Esophagus muscularis mucosa (tissue), 4 donors: ENCODE measurements at regions not wholly inside any gene's neighbourhood (a gene's known extent, or its start where the extent isn't known, plus 50 kb on each side); places are given as distances from the start of the nearest gene placed in this dataset.

Experiments used
- DNase-seq: peaks from one replicate; pipeline ENCODE4 v3.0.0-alpha.2; 2017; ENCODE audit errors: extremely low spot score
- H3K27ac ChIP-seq, 4 donors: fragments of 200-600 bp; sonication (generic); replicated peaks in 1 of 4; 1 replicate in 3 of 4; 2 replicates in 1 of 4; pipeline ENCODE4 v1.5.1; 2016 to 2019; ENCODE audit warnings: mild to moderate bottlenecking in 1 of 4
- H3K27me3 ChIP-seq, 4 donors: fragments of 200-600 bp; sonication (generic); one replicate each; pipeline versions ENCODE4 v1.5.1 to v1.6.0; 2016 to 2019
- H3K36me3 ChIP-seq, 4 donors: fragments of 200-600 bp; sonication (generic); one replicate each; pipeline ENCODE4 v1.5.1; 2016 to 2019
- H3K4me1 ChIP-seq, 4 donors: fragments of 200-600 bp; sonication (generic); one replicate each; pipeline ENCODE4 v1.5.1; 2016 to 2019
- H3K4me3 ChIP-seq, 4 donors: fragments of 200-600 bp; sonication (generic); 1 replicate in 2 of 4; 2 replicates in 2 of 4; pipeline ENCODE4 v1.5.1; 2016 to 2019; ENCODE audit warnings: mild to moderate bottlenecking in 4 of 4, moderate library complexity in 1 of 4
- H3K9me3 ChIP-seq, 4 donors: fragments of 200-600 bp; sonication (generic); 1 replicate in 3 of 4; 2 replicates in 1 of 4; pipeline ENCODE4 v1.5.1; 2016 to 2019
- EP300 ChIP-seq: sonication (generic); formaldehyde crosslinking; IDR thresholded peaks from one replicate; pipeline ENCODE4 v1.6.1; 2017; ENCODE audit warnings: antibody characterized with exemption
- POLR2A ChIP-seq: fragments of 450-650 bp; IDR thresholded peaks from one replicate; pipeline ENCODE4 v1.6.1; 2017; ENCODE audit warnings: antibody characterized with exemption, moderate library complexity, mild to moderate bottlenecking, low read depth
- POLR2AphosphoS5 ChIP-seq, 2 donors: sonication (generic); formaldehyde crosslinking; IDR thresholded peaks; one replicate each; pipeline ENCODE4 v1.6.1; 2017; ENCODE audit warnings: antibody characterized with exemption in 2 of 2
- WGBS: methylation state at CpG from one replicate; pipeline ENCODE4 v1.1.5; 2018; 5-methylcytosine and 5-hydroxymethylcytosine counted together
- intact Hi-C: fragments of 100-400 bp; cut with DNase I; formaldehyde crosslinking; loops from one replicate; pipeline ENCODE4 v1.15.1; 2023
- TF ChIP-seq, protein P1 (sequence below), 3 experiments: fragments of 200-600 bp in 2 of 3; fragments of 450-650 bp in 1 of 3; sonication (generic) in 2 of 3; IDR thresholded peaks; one replicate each; pipeline ENCODE4 v1.5.1; 2017 to 2019; ENCODE audit warnings: antibody characterized with exemption in 3 of 3, mild to moderate bottlenecking in 2 of 3, moderate library complexity in 1 of 3

- no peaks in the 10 kb centered on the region for H3K36me3 ChIP-seq
- intact Hi-C loops = no loop called here
- no peaks in the 10 kb centered on the region for H3K4me1 ChIP-seq
- no peak overlapping the region for H3K4me3 ChIP-seq
- H3K27me3 ChIP-seq = no peaks in the 10 kb centered on the region
- DNase-seq = no peak
- peaks cover 0 to 6% (median 3%) of the 10 kb centered on the region in 4 donors for H3K9me3 ChIP-seq
- TF ChIP-seq, protein P1, sequence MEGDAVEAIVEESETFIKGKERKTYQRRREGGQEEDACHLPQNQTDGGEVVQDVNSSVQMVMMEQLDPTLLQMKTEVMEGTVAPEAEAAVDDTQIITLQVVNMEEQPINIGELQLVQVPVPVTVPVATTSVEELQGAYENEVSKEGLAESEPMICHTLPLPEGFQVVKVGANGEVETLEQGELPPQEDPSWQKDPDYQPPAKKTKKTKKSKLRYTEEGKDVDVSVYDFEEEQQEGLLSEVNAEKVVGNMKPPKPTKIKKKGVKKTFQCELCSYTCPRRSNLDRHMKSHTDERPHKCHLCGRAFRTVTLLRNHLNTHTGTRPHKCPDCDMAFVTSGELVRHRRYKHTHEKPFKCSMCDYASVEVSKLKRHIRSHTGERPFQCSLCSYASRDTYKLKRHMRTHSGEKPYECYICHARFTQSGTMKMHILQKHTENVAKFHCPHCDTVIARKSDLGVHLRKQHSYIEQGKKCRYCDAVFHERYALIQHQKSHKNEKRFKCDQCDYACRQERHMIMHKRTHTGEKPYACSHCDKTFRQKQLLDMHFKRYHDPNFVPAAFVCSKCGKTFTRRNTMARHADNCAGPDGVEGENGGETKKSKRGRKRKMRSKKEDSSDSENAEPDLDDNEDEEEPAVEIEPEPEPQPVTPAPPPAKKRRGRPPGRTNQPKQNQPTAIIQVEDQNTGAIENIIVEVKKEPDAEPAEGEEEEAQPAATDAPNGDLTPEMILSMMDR (IDR thresholded peaks at IDR 0.05) = no peak
- TF ChIP-seq POLR2AphosphoS5 (IDR thresholded peaks at IDR 0.05) = no peak
- no peak for TF ChIP-seq EP300
- TF ChIP-seq POLR2A = no peak
- no peak overlapping the region for H3K27ac ChIP-seq
- WGBS = 78% methylated on average over 3 of the region's 3 CpGs
These were observed 83.7 kb upstream of the PPP2R5A start for GRCh38 chr1:212201461-212201860.

DNA sequence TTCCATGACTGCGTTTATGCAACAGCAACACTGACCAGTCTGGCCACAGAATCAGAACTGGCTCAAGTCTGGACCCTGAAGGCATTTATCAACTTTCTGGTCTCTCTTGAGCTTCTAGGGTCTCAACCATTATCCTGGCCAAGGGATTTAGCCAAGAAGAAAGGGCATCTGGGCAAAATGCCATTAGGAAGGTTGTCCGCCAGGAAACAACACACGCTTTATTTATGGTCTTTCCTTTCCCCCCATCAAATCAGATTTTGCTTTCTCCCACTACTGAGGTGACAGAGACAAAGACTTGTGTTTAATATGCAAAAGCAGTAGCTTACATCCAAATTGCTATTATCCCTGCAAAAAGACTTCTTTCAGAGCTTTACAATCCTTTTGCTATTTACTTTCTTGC lies 81.6 kb upstream of the PPP2R5A start:
- Histone ChIP-seq H3K4me3 (no peak overlapping the region), H3K27ac (no peak overlapping the region), H3K4me1 (no peaks in the 10 kb centered on the region), H3K27me3 (no peaks in the 10 kb centered on the region), H3K9me3 (peaks cover 0 to 6% (median 3%) of the 10 kb centered on the region in 4 donors), H3K36me3 (no peaks in the 10 kb centered on the region)
- DNase-seq = no peak
- 77% methylated on average over 3 of the region's 3 CpGs for WGBS
- intact Hi-C loops = no loop called here
- TF ChIP-seq, protein P1 (IDR thresholded peaks at IDR 0.05) = no peak
- no peak for TF ChIP-seq EP300
- no peak for TF ChIP-seq POLR2AphosphoS5 (IDR thresholded peaks at IDR 0.05)
- no peak for TF ChIP-seq POLR2A

- Histone ChIP-seq H3K9me3 (peaks cover 0 to 6% (median 3%) of the 10 kb centered on the region in 4 donors), H3K27ac (no peak overlapping the region), H3K4me3 (no peak overlapping the region), H3K36me3 (no peaks in the 10 kb centered on the region), H3K4me1 (no peaks in the 10 kb centered on the region), H3K27me3 (no peaks in the 10 kb centered on the region)
- TF ChIP-seq EP300 (no peak), POLR2AphosphoS5 (IDR thresholded peaks at IDR 0.05) (no peak), POLR2A (no peak)
- TF ChIP-seq, protein P1 (IDR thresholded peaks at IDR 0.05) = no peak
- intact Hi-C loops = no loop called here
- WGBS = 100% methylated on average over 1 of the region's 1 CpG
- DNase-seq = no peak
These were observed 80.2 kb upstream of the PPP2R5A start for GRCh38 chr1:212205006-212205405.

- H3K9me3 ChIP-seq = peaks cover 0 to 2% (median under 1%) of the 10 kb centered on the region in 4 donors
- no peak overlapping the region for H3K27ac ChIP-seq
- intact Hi-C loops = no loop called here
- no peak overlapping the region for H3K4me3 ChIP-seq
- no peak for DNase-seq
- H3K36me3 ChIP-seq = no peaks in the 10 kb centered on the region
- H3K4me1 ChIP-seq = no peaks in the 10 kb centered on the region
- H3K27me3 ChIP-seq = no peaks in the 10 kb centered on the region
- WGBS = 89% methylated on average over 5 of the region's 5 CpGs
- TF ChIP-seq, protein P1 (IDR thresholded peaks at IDR 0.05) = no peak
- TF ChIP-seq POLR2A (no peak), POLR2AphosphoS5 (IDR thresholded peaks at IDR 0.05) (no peak), EP300 (no peak)
These were observed 79.4 kb upstream of the PPP2R5A start for GRCh38 chr1:212205843-212206242.

- Histone ChIP-seq H3K27me3 (no peaks in the 10 kb centered on the region), H3K9me3 (no peaks in the 10 kb centered on the region), H3K36me3 (no peaks in the 10 kb centered on the region), H3K4me1 (no peaks in the 10 kb centered on the region), H3K27ac (no peak overlapping the region), H3K4me3 (no peak overlapping the region)
- 93% methylated on average over 1 of the region's 6 CpGs for WGBS
- TF ChIP-seq EP300 (no peak), POLR2A (no peak), POLR2AphosphoS5 (IDR thresholded peaks at IDR 0.05) (no peak)
- TF ChIP-seq, protein P1 (IDR thresholded peaks at IDR 0.05) = no peak
- intact Hi-C loops = no loop called here
- no peak for DNase-seq
These were observed 78.1 kb upstream of the PPP2R5A start for GRCh38 chr1:212207118-212207517.
